ENCODE measurements at regions not wholly inside any gene's neighbourhood (a gene's known extent, or its start where the extent isn't known, plus 50 kb on each side); places are given as distances from the start of the nearest gene placed in this dataset.

- no peak for TF ChIP-seq POLR2AphosphoS5 (IDR thresholded peaks at IDR 0.05; ENCODE audit: low read depth, low read length)
- no peak for TF ChIP-seq POLR2A (IDR thresholded peaks at IDR 0.05; ENCODE audit: low read depth, low read length)
- TF ChIP-seq TAF1 (IDR thresholded peaks at IDR 0.05; ENCODE audit: low read depth, low read length): no peak
Observed at GRCh38 chr4:116397291-116397690, 688.1 kb downstream of the TRAM1L1 start.

Measured in GM12891 (cell line).